GM12892 (cell line): ENCODE measurements at regions not wholly inside any gene's neighbourhood (a gene's known extent, or its start where the extent isn't known, plus 50 kb on each side); places are given as distances from the start of the nearest gene placed in this dataset.

Experiments used
- POLR2A ChIP-seq: IDR thresholded peaks from 2 replicates; pipeline ENCODE4 v1.6.1; 2011; ENCODE audit warnings: low read depth, low read length, control low read depth
- POLR2AphosphoS5 ChIP-seq: IDR thresholded peaks from 2 replicates; pipeline ENCODE4 v1.6.1; 2011; ENCODE audit warnings: low read depth, low read length, control low read depth

DNA sequence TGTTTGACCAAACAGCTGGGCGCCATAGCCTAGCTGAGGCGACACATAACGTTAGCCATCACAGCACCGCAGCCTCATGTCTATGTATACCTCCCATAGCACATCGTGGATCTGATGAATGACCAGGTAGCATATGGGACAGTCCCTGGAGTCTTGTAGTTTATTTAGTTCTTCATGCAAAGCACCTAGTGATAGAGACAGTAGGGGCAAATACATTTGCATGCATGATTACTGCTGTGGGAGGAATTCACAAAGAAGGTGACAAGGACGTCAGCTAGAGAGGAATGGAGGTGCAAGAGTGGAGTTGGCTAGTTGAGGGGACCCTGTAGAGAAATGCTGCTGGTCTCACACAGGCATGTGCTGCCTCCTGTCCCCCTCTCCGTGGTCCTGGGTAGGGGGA lies 478.9 kb upstream of the HS6ST1 start:
- no peak for TF ChIP-seq POLR2A
- TF ChIP-seq POLR2AphosphoS5: no peak
